ENCODE measurements at regions not wholly inside any gene's neighbourhood (a gene's known extent, or its start where the extent isn't known, plus 50 kb on each side); places are given as distances from the start of the nearest gene placed in this dataset.

DNA sequence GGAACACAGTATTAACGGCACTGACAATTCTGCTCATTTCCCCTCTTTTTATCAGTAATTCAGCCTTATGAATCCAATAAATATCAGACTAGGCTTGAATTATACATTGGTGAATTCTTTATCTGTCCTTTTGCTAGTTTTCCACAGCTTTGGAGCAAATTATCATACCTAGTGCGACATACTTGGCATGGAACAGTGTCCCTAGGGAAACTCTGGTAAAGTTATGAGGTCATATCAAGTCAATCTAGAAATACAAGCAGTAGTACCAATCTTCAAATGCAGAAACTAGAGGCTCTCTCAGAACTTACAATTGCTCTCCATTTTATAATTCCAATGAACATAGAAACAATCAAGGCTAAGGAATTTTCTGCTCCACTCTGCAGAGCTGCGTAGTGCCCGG, 449.3 kb upstream of the NPVF start:
- H3K27ac ChIP-seq = no peak overlapping the region
- no peaks in the 10 kb centered on the region for H3K36me3 ChIP-seq
- H3K9me3 ChIP-seq (ENCODE audit: severe bottlenecking) = no peaks in the 10 kb centered on the region
- no peak overlapping the region for H3K4me3 ChIP-seq (ENCODE audit: low read depth, low read length)
- DNase-seq = no peak
- TF ChIP-seq, protein P1, sequence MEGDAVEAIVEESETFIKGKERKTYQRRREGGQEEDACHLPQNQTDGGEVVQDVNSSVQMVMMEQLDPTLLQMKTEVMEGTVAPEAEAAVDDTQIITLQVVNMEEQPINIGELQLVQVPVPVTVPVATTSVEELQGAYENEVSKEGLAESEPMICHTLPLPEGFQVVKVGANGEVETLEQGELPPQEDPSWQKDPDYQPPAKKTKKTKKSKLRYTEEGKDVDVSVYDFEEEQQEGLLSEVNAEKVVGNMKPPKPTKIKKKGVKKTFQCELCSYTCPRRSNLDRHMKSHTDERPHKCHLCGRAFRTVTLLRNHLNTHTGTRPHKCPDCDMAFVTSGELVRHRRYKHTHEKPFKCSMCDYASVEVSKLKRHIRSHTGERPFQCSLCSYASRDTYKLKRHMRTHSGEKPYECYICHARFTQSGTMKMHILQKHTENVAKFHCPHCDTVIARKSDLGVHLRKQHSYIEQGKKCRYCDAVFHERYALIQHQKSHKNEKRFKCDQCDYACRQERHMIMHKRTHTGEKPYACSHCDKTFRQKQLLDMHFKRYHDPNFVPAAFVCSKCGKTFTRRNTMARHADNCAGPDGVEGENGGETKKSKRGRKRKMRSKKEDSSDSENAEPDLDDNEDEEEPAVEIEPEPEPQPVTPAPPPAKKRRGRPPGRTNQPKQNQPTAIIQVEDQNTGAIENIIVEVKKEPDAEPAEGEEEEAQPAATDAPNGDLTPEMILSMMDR (IDR thresholded peaks at IDR 0.05; ENCODE audit: low read depth, low read length) = no peak
- no peaks in the 10 kb centered on the region for H3K27me3 ChIP-seq (ENCODE audit: insufficient read depth, low read depth, severe bottlenecking)

GRCh38 chr7:25678215-25678614, 449.9 kb upstream of the NPVF start:
- TF ChIP-seq, protein P1 (IDR thresholded peaks at IDR 0.05; ENCODE audit: low read depth, low read length) = no peak
- Histone ChIP-seq H3K27ac (no peak overlapping the region), H3K27me3 (ENCODE audit: insufficient read depth, low read depth, severe bottlenecking) (no peaks in the 10 kb centered on the region), H3K36me3 (no peaks in the 10 kb centered on the region), H3K4me3 (ENCODE audit: low read depth, low read length) (no peak overlapping the region), H3K9me3 (ENCODE audit: severe bottlenecking) (no peaks in the 10 kb centered on the region)
- no peak for DNase-seq

DNA sequence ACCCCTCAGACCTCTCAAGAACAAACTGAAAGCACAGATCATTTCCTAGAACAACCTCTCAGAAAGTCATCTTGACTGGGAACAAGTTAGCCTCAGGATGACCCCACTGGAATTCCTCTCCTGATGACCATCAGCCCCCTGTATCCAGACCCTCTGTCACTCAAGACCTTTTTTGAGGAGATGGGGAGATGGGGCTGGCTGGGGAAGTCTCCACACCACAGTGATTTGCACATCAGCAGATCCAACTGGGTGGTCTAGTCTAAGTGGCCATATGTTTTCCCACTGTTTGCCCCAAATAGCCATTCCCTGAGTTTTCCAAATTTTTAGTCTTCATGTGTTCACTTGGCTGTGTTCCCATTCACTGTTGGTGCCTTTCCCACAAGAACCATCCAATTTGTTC, 452.4 kb upstream of the NPVF start:
- TF ChIP-seq, protein P1 (IDR thresholded peaks at IDR 0.05; ENCODE audit: low read depth, low read length) = no peak
- no peak overlapping the region for H3K4me3 ChIP-seq (ENCODE audit: low read depth, low read length)
- H3K36me3 ChIP-seq = no peaks in the 10 kb centered on the region
- H3K27ac ChIP-seq = no peak overlapping the region
- no peak for DNase-seq
- H3K9me3 ChIP-seq (ENCODE audit: severe bottlenecking) = no peaks in the 10 kb centered on the region
- no peaks in the 10 kb centered on the region for H3K27me3 ChIP-seq (ENCODE audit: insufficient read depth, low read depth, severe bottlenecking)

- no peak overlapping the region for H3K27ac ChIP-seq
- H3K27me3 ChIP-seq (ENCODE audit: insufficient read depth, low read depth, severe bottlenecking) = no peaks in the 10 kb centered on the region
- TF ChIP-seq, protein P1 (IDR thresholded peaks at IDR 0.05; ENCODE audit: low read depth, low read length) = no peak
- H3K4me3 ChIP-seq (ENCODE audit: low read depth, low read length) = no peak overlapping the region
- H3K9me3 ChIP-seq (ENCODE audit: severe bottlenecking) = no peaks in the 10 kb centered on the region
- no peak for DNase-seq
- H3K36me3 ChIP-seq = no peaks in the 10 kb centered on the region
Observed at GRCh38 chr7:25684360-25684759, 456.1 kb upstream of the NPVF start.

DNA sequence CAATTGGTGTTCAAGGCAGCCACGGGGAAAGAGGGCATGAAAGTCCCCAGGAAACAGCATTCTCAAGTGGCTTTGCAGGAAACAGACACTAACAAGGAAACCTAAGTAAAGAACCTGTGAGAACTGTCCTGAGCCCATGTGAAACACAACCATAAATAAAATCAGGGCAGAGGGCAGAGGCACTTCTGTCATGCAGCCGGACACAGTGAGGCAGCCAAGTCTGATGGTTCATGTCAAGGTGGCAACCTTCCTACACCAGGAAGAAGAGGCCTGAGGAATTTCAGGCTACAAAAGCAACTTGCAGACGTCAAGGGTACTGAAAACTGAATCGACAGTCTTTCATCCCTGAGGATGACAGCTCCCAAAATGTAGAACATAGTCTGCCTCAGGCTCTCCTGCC, 458.2 kb upstream of the NPVF start:
- TF ChIP-seq, protein P1 (IDR thresholded peaks at IDR 0.05; ENCODE audit: low read depth, low read length) = no peak
- Histone ChIP-seq H3K27me3 (ENCODE audit: insufficient read depth, low read depth, severe bottlenecking) (no peaks in the 10 kb centered on the region), H3K36me3 (no peaks in the 10 kb centered on the region)

DNA sequence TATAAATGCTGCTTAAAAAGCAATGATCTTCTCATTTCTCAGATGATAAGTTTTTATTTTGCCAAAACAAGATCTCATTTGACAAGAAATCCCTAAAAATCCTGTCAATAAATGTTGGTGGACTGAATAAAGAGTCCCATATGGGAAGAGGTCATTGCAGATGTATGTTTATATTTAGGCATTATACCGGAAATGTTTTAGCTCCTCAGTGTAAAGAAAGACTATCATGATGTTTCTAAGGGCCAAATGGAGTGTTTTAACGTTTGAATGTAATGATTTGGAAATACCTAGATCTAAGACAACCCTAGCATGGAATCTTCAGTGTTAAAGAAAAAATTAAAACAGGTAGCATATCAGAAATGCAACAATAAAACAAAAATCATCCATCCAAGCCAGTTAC, 457.8 kb upstream of the NFE2L3 start:
- DNase-seq = no peak
- H3K9me3 ChIP-seq (ENCODE audit: severe bottlenecking) = no peaks in the 10 kb centered on the region
- no peak overlapping the region for H3K27ac ChIP-seq
- no peak overlapping the region for H3K4me3 ChIP-seq (ENCODE audit: low read depth, low read length)
- no peaks in the 10 kb centered on the region for H3K27me3 ChIP-seq (ENCODE audit: insufficient read depth, low read depth, severe bottlenecking)
- no peaks in the 10 kb centered on the region for H3K36me3 ChIP-seq
- TF ChIP-seq, protein P1 (IDR thresholded peaks at IDR 0.05; ENCODE audit: low read depth, low read length) = no peak

More for the DNA sequence above, 458.2 kb upstream of the NPVF start:
- Histone ChIP-seq H3K9me3 (ENCODE audit: severe bottlenecking) (no peaks in the 10 kb centered on the region), H3K4me3 (ENCODE audit: low read depth, low read length) (no peak overlapping the region), H3K27ac (no peak overlapping the region)
- DNase-seq = no peak

All from WERI-Rb-1 (cell line).